GM12878 (cell line): ENCODE measurements at regions not wholly inside any gene's neighbourhood (a gene's known extent, or its start where the extent isn't known, plus 50 kb on each side); places are given as distances from the start of the nearest gene placed in this dataset.

ENCODE experiments used
- ATAC-seq: fragments of 200-7000 bp; cut with Tn5 transposase; 3 replicates; pipeline ENCODE4 v1.9.1; 2020; ENCODE audit warnings: mild to moderate bottlenecking, moderate library complexity
- BruUV-seq: library from RNA; stranded (reverse); fragments of 400-500 nt; replicated peaks from 2 replicates; lab custom pipeline; 2021; lab: Mats Ljungman, UMichigan
- CTCF ChIA-PET: fragments of 300-600 bp; sonication (Branson Sonifier 250); formaldehyde crosslinking; extraction: SDS; loops from one replicate; lab custom pipeline; 2021; ENCODE audit warnings: inconsistent platforms; lab: Yijun Ruan, JAX
- POLR2A ChIA-PET: fragments of 350-600 bp; formaldehyde crosslinking; extraction: SDS; loops from one replicate; lab custom pipeline; 2021; ENCODE audit warnings: inconsistent platforms; lab: Charles Lee
- RAD21 ChIA-PET: fragments of 300-600 bp; sonication (Branson Sonifier 250); formaldehyde crosslinking; loops from one replicate; lab custom pipeline; 2023; ENCODE audit warnings: antibody characterized with exemption; ENCODE audit not compliant: unreplicated experiment; lab: Charles Lee
- SMC1A ChIA-PET: fragments of 300-600 bp; sonication (Branson Sonifier 250); formaldehyde crosslinking; loops from one replicate; lab custom pipeline; 2023; ENCODE audit not compliant: unreplicated experiment, uncharacterized antibody; lab: Charles Lee
- DNase-seq: peaks from one replicate; pipeline ENCODE4 v3.0.0-alpha.2; 2011; ENCODE audit warnings: low read depth, low spot score
- FAIRE-seq: peaks from 3 replicates; lab custom pipeline; 2011; peaks lifted over from hg19 to GRCh38; lab: Jason Lieb, UNC
- H2AFZ ChIP-seq: 2 replicates; pipeline ENCODE4 v1.6.0; 2011; ENCODE audit warnings: low read depth, low read length, control low read depth; ENCODE audit not compliant: control insufficient read depth
- H3K27ac ChIP-seq: 2 replicates; pipeline ENCODE4 v1.5.1; 2011; ENCODE audit warnings: control low read depth; ENCODE audit not compliant: control insufficient read depth, insufficient read depth
- H3K27me3 ChIP-seq, 2 experiments: replicated peaks in 1 of 2; 2 replicates each; pipeline versions ENCODE4 v1.6.0 to v1.6.1; 2011; ENCODE audit warnings: low read length in 1 of 2; ENCODE audit not compliant: control insufficient read depth in 2 of 2, insufficient read depth in 2 of 2
- H3K36me3 ChIP-seq, 2 experiments: 2 replicates each; pipeline ENCODE4 v1.5.1; 2011; ENCODE audit warnings: low read length in 1 of 2; ENCODE audit not compliant: control insufficient read depth in 2 of 2, insufficient read depth in 2 of 2
- H3K4me1 ChIP-seq: 2 replicates; pipeline ENCODE4 v1.6.1; 2011; ENCODE audit warnings: mild to moderate bottlenecking, low read length, moderate library complexity, mixed read lengths; ENCODE audit not compliant: control insufficient read depth, insufficient read depth
- H3K4me2 ChIP-seq: 2 replicates; pipeline ENCODE4 v1.6.0; 2011; ENCODE audit warnings: control low read depth; ENCODE audit not compliant: control insufficient read depth, insufficient read depth
- H3K4me3 ChIP-seq: fragments of 200-600 bp; sonication (generic); 2 replicates; pipeline ENCODE4 v1.5.1; 2016
- H3K79me2 ChIP-seq: 2 replicates; pipeline ENCODE4 v1.6.0; 2011; ENCODE audit warnings: low read length; ENCODE audit not compliant: control insufficient read depth, insufficient read depth
- H3K9ac ChIP-seq: 2 replicates; pipeline ENCODE4 v1.8.0; 2011; ENCODE audit warnings: low read length, control low read depth, mixed read lengths; ENCODE audit not compliant: control insufficient read depth, insufficient read depth
- H3K9me3 ChIP-seq: replicated peaks from 3 replicates; pipeline ENCODE4 v1.5.1; 2011; ENCODE audit warnings: mild to moderate bottlenecking, low read length; ENCODE audit not compliant: control insufficient read depth, insufficient read depth
- H4K20me1 ChIP-seq: 2 replicates; pipeline ENCODE4 v1.6.0; 2011; ENCODE audit not compliant: control insufficient read depth, insufficient read depth
- EZH2 ChIP-seq: IDR thresholded peaks from 2 replicates; pipeline ENCODE4 v1.6.1; 2012; ENCODE audit warnings: low read depth, mild to moderate bottlenecking, control low read depth, inconsistent platforms, low read length, borderline replicate concordance; ENCODE audit not compliant: control insufficient read depth
- HCFC1 ChIP-seq: fragments of 150-350 bp; IDR thresholded peaks from 2 replicates; pipeline ENCODE4 v1.6.1; 2014; ENCODE audit warnings: low read length
- IKZF2 ChIP-seq, 2 experiments: fragments of 450-650 bp; IDR thresholded peaks; 2 replicates each; pipeline ENCODE4 v1.6.1; 2017; ENCODE audit warnings: mild to moderate bottlenecking in 2 of 2, moderate library complexity in 2 of 2
- NR2C2 ChIP-seq: IDR thresholded peaks from 2 replicates; pipeline ENCODE4 v1.6.1; 2011; ENCODE audit warnings: borderline replicate concordance, low read depth; ENCODE audit not compliant: control insufficient read depth, insufficient read length
- PAX5 ChIP-seq: IDR thresholded peaks from 2 replicates; pipeline ENCODE4 v1.6.1; 2011; ENCODE audit warnings: low read depth, low read length, borderline replicate concordance
- RCOR1 ChIP-seq: conservative IDR thresholded peaks from 2 replicates; pipeline ENCODE4 v1.6.1; 2012; ENCODE audit warnings: low read depth, low read length, improper control_type of control experiment
- SUPT20H ChIP-seq: IDR thresholded peaks from 2 replicates; pipeline ENCODE4 v1.6.1; 2011; ENCODE audit warnings: low read depth, mild to moderate bottlenecking, low read length, moderate library complexity, borderline replicate concordance; ENCODE audit not compliant: control insufficient read depth
- ZNF384 ChIP-seq: IDR thresholded peaks from 2 replicates; pipeline ENCODE4 v1.6.1; 2012; ENCODE audit warnings: low read depth, mild to moderate bottlenecking, low read length, improper control_type of control experiment, borderline replicate concordance
- ZNF622 ChIP-seq: fragments of 450-650 bp; IDR thresholded peaks from 2 replicates; pipeline ENCODE4 v1.6.1; 2017; ENCODE audit warnings: mild to moderate bottlenecking, inconsistent platforms
- in situ Hi-C: fragments of 300-500 bp; cut with MboI; formaldehyde crosslinking; loops from 9 replicates; pipeline ENCODE4 v1.14.3; 2018; ENCODE audit warnings: mixed read lengths
- intact Hi-C: fragments of 100-400 bp; cut with micrococcal nuclease; formaldehyde crosslinking; loops from one replicate; pipeline ENCODE4 v1.14.2; 2022; ENCODE audit not compliant: unreplicated experiment
- TF ChIP-seq, protein P1 (sequence below): IDR thresholded peaks from 2 replicates; pipeline ENCODE4 v1.6.1; 2012; ENCODE audit warnings: low read length, inconsistent platforms
- TF ChIP-seq, protein P2 (sequence below): fragments of 450-650 bp; formaldehyde crosslinking; IDR thresholded peaks from 2 replicates; pipeline ENCODE4 v1.4.0; 2020; ENCODE audit warnings: mild to moderate bottlenecking, moderate library complexity

DNA sequence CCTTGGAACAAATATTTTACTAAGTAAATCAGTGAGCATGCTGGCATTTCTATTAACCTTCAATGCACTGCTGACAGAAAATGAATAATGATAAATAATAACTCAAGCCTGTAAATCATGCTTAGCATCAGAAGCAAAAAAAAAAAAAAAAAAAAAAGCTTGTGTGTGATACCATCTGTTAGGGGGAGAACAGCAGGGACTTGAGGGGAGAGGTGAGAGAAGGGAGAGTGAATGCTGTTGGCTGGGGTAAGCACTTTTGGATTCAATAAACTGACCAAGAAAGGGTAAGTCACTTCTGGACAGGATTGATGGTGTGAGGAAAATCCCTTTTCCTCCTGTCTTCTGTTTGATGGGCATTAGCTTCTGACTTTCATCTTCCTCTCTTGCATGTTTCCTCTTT lies 996.4 kb downstream of the KCNMA1 start:
- DNase-seq (no peak), ATAC-seq (no peak), FAIRE-seq (no peak)
- ChIA-PET RAD21 (no interaction called here), CTCF (no interaction called here), POLR2A (interaction anchor here (0.6 kb wide), 3 partner anchors 49 to 1126 kb away, joined by 3 to 7 read pairs (median 4); no protein-coding TSS in a partner anchor), SMC1A (no interaction called here)
- intact Hi-C loops (no loop called here), in situ Hi-C loops (no loop called here)
- no peaks in the 10 kb centered on the region for H3K4me1 ChIP-seq
- no peak overlapping the region for H3K4me2 ChIP-seq
- H3K79me2 ChIP-seq = no peaks in the 10 kb centered on the region
- no peak overlapping the region for H3K27ac ChIP-seq
- H3K9ac ChIP-seq = no peak overlapping the region
- H3K9me3 ChIP-seq = no peaks in the 10 kb centered on the region
- no peak overlapping the region for H2AFZ ChIP-seq
- H3K36me3 ChIP-seq = no peaks in the 10 kb centered on the region
- BruUV-seq = no TSS peak
- no peak for TF ChIP-seq NR2C2
- TF ChIP-seq, protein P1, sequence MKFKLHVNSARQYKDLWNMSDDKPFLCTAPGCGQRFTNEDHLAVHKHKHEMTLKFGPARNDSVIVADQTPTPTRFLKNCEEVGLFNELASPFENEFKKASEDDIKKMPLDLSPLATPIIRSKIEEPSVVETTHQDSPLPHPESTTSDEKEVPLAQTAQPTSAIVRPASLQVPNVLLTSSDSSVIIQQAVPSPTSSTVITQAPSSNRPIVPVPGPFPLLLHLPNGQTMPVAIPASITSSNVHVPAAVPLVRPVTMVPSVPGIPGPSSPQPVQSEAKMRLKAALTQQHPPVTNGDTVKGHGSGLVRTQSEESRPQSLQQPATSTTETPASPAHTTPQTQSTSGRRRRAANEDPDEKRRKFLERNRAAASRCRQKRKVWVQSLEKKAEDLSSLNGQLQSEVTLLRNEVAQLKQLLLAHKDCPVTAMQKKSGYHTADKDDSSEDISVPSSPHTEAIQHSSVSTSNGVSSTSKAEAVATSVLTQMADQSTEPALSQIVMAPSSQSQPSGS = no peak
- TF ChIP-seq, protein P2, sequence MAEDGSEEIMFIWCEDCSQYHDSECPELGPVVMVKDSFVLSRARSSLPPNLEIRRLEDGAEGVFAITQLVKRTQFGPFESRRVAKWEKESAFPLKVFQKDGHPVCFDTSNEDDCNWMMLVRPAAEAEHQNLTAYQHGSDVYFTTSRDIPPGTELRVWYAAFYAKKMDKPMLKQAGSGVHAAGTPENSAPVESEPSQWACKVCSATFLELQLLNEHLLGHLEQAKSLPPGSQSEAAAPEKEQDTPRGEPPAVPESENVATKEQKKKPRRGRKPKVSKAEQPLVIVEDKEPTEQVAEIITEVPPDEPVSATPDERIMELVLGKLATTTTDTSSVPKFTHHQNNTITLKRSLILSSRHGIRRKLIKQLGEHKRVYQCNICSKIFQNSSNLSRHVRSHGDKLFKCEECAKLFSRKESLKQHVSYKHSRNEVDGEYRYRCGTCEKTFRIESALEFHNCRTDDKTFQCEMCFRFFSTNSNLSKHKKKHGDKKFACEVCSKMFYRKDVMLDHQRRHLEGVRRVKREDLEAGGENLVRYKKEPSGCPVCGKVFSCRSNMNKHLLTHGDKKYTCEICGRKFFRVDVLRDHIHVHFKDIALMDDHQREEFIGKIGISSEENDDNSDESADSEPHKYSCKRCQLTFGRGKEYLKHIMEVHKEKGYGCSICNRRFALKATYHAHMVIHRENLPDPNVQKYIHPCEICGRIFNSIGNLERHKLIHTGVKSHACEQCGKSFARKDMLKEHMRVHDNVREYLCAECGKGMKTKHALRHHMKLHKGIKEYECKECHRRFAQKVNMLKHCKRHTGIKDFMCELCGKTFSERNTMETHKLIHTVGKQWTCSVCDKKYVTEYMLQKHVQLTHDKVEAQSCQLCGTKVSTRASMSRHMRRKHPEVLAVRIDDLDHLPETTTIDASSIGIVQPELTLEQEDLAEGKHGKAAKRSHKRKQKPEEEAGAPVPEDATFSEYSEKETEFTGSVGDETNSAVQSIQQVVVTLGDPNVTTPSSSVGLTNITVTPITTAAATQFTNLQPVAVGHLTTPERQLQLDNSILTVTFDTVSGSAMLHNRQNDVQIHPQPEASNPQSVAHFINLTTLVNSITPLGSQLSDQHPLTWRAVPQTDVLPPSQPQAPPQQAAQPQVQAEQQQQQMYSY (CRISPR knock-in tag) = no peak
- no peak for TF ChIP-seq PAX5
- TF ChIP-seq SUPT20H = no peak
- no peak for TF ChIP-seq ZNF622
- TF ChIP-seq EZH2 = no peak
- no peak for TF ChIP-seq HCFC1
- no peak for TF ChIP-seq RCOR1
- TF ChIP-seq ZNF384 = no peak
- no peak for TF ChIP-seq IKZF2 (IDR thresholded peaks at IDR 0.05)
- H3K4me3 ChIP-seq = no peak overlapping the region
- no peaks in the 10 kb centered on the region for H4K20me1 ChIP-seq
- H3K27me3 ChIP-seq = no peaks in the 10 kb centered on the region
